Natural killer cell treated with Interleukin-12 subunit alpha and Interleukin-12 subunit beta and Interleukin-15 and Interleukin-18, amount 100 ng/mL, for 72 hours (primary cell): ENCODE measurements at regions not wholly inside any gene's neighbourhood (a gene's known extent, or its start where the extent isn't known, plus 50 kb on each side); places are given as distances from the start of the nearest gene placed in this dataset.
"Not testable (repeated sequence)": the region's sequence is repeated elsewhere in the genome, so short reads cannot be mapped to it uniquely, and the experiment has no call there.

ENCODE experiments used
- ATAC-seq, 2 donors: fragments of 150-1000 bp; cut with Tn5 transposase in 1 of 2; sonication (Bioruptor Pico), chemical (Tn5 transposase) in 1 of 2; 2 replicates each; pipeline ENCODE4 v1.10.0; 2021
- DNase-seq: peaks from one replicate; pipeline ENCODE4 v3.0.0; 2022; ENCODE audit warnings: low spot score
- H3K27ac Mint-ChIP-seq, 2 donors: 1 replicate in 1 of 2; 2 replicates in 1 of 2; pipeline ENCODE4 v1.8.0; 2022; ENCODE audit warnings: mixed read lengths in 2 of 2, mild to moderate bottlenecking in 1 of 2, moderate library complexity in 1 of 2
- H3K27me3 Mint-ChIP-seq, 2 donors: 1 replicate in 1 of 2; 2 replicates in 1 of 2; pipeline ENCODE4 v1.8.0; 2022; ENCODE audit warnings: mixed read lengths in 2 of 2
- H3K36me3 Mint-ChIP-seq: one replicate; pipeline ENCODE4 v1.8.0; 2022; ENCODE audit warnings: mixed read lengths
- H3K4me1 Mint-ChIP-seq, 2 donors: 1 replicate in 1 of 2; 2 replicates in 1 of 2; pipeline ENCODE4 v1.8.0; 2022; ENCODE audit warnings: low read depth in 2 of 2, mixed read lengths in 2 of 2, mild to moderate bottlenecking in 1 of 2
- H3K4me3 Mint-ChIP-seq: one replicate; pipeline ENCODE4 v1.8.0; 2022; ENCODE audit warnings: mixed read lengths
- H3K9me3 Mint-ChIP-seq: 2 replicates; pipeline ENCODE4 v1.8.0; 2022; ENCODE audit warnings: mixed read lengths

DNA sequence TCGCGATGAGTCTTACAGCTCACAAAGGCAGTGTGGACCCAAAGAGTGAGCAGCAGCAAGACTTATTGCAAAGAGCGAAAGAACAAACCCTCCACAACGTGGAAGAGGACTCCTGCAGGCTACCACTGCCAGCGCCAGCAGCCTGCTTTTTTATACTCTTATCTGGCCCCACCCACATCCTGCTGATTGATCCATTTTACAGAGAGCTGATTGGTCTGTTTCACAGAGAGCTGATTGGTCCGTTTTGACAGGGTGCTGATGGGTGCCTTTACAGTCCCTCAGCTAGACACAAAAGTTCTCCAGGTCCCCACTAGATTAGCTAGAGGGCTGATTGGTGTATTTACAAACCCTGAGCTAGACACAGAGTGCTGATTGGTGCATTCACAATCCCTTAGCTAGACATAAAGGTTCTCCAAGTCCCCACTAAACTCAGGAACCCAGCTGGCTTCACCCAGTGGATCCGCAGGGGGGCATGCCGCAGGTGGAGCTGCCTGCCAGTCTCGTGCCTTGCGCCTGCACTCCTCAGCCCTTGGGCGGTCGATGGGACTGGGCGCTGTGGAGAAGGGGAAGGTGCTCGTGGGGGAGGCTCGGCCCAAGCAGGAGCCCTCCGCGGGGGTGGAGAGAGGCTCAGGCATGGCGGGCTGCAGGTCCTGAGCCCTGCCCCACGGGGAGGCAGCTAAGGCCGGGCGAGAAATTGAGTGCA, 75.7 kb downstream of the QDPR start:
- not testable (repeated sequence) for DNase-seq, H3K27me3 Mint-ChIP-seq, H3K9me3 Mint-ChIP-seq, H3K27ac Mint-ChIP-seq, H3K36me3 Mint-ChIP-seq, H3K4me1 Mint-ChIP-seq, ATAC-seq, H3K4me3 Mint-ChIP-seq

DNA sequence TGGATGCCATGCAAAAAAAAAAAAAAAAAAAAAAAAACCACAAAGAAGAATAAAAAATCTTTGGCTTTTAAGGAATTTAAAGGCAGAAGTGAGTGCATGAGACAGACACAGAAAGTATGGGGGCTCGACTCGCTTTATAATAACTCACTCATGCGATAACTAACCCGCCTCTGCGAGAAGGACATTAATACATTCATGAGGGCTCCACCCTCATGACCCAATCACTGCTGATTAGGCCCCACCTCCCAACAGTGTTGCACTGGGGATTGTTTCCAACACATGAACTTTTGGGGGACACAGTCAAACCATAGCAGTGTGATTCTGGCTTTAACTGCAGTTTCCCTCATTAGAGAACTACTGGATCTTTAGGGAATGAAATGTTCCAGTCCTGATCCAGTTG, 78.1 kb downstream of the QDPR start:
- no peak for DNase-seq
- no peak for ATAC-seq
- Mint-ChIP-seq H3K27me3 (peaks cover 3 to 7% of the 10 kb centered on the region in 2 donors), H3K36me3 (no peaks in the 10 kb centered on the region), H3K4me3 (no peak overlapping the region), H3K27ac (no peak overlapping the region), H3K9me3 (no peaks in the 10 kb centered on the region), H3K4me1 (no peaks in the 10 kb centered on the region)

DNA sequence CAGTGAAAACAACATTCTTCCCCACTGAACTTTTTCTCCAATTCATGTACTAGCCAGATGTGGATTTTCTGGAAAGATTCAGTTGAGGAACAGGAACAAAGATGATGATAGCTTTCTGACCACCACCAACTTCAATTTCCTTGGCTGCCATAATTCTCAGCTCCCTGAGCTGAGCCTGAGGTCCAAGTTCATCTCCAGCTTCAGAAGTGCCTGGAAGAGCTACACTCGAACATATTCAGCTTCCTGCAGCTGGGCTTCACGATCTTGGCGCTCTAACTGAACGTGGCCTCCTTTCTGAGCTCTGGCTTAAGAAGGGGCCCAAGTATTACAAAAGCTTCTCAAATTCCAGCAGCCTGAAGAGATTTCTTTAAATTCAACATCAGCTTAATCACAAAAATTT, 83.9 kb downstream of the QDPR start:
- no peak for ATAC-seq
- Mint-ChIP-seq H3K27me3 (peaks cover 2 to 7% of the 10 kb centered on the region in 2 donors), H3K27ac (no peak overlapping the region), H3K4me3 (no peak overlapping the region), H3K9me3 (no peaks in the 10 kb centered on the region), H3K36me3 (no peaks in the 10 kb centered on the region), H3K4me1 (no peaks in the 10 kb centered on the region)
- DNase-seq = no peak

GRCh38 chr4:17426222-17426621, 85.7 kb downstream of the QDPR start:
- no peaks in the 10 kb centered on the region for H3K4me1 Mint-ChIP-seq
- H3K9me3 Mint-ChIP-seq = no peaks in the 10 kb centered on the region
- DNase-seq (no peak), ATAC-seq (no peak)
- H3K4me3 Mint-ChIP-seq = no peak overlapping the region
- peaks cover 4 to 5% of the 10 kb centered on the region in 2 donors for H3K27me3 Mint-ChIP-seq
- H3K36me3 Mint-ChIP-seq = no peaks in the 10 kb centered on the region
- H3K27ac Mint-ChIP-seq = no peak overlapping the region

DNA sequence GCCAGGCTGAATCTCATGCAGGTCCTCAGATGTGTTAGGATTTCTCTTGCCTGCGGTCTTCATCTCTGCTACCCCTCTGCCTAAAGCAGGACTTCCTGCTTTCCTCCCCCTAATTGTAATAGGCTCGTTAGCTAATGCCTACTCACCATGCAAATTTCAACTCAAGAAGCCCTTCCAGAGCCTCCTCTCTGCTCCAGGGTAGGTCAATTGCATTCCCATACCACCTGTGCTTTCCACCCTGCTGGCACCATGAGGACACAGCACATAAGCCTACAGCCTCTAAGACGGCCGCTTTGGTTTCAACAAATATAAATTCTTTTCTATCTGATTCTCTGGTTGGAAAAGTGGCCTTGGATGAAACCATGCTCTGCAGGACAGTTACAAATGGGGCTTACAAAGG, 93.9 kb downstream of the QDPR start:
- ATAC-seq = no peak
- Mint-ChIP-seq H3K4me1 (no peaks in the 10 kb centered on the region), H3K9me3 (no peaks in the 10 kb centered on the region), H3K27ac (no peak overlapping the region), H3K36me3 (no peaks in the 10 kb centered on the region), H3K4me3 (no peak overlapping the region), H3K27me3 (peaks cover 7 to 17% of the 10 kb centered on the region in 2 donors)
- DNase-seq = no peak

- no peak for DNase-seq
- H3K36me3 Mint-ChIP-seq = no peaks in the 10 kb centered on the region
- peaks cover 2% of the 10 kb centered on the region for H3K9me3 Mint-ChIP-seq
- ATAC-seq = peak in 1 of 2 donors; percentile 36
- H3K4me1 Mint-ChIP-seq = no peaks in the 10 kb centered on the region
- peaks cover 12 to 17% of the 10 kb centered on the region in 2 donors for H3K27me3 Mint-ChIP-seq
- H3K4me3 Mint-ChIP-seq = no peak overlapping the region
- H3K27ac Mint-ChIP-seq = no peak overlapping the region
These were observed 97.5 kb downstream of the QDPR start for GRCh38 chr4:17414392-17414791.

GRCh38 chr4:17400686-17401085, 111.2 kb downstream of the QDPR start:
- ATAC-seq (no peak), DNase-seq (no peak)
- Mint-ChIP-seq H3K9me3 (no peaks in the 10 kb centered on the region), H3K36me3 (no peaks in the 10 kb centered on the region), H3K27ac (no peak overlapping the region), H3K4me1 (no peaks in the 10 kb centered on the region), H3K4me3 (no peak overlapping the region), H3K27me3 (peaks cover 14 to 25% of the 10 kb centered on the region in 2 donors)

GRCh38 chr4:17398805-17399204, 113.1 kb downstream of the QDPR start:
- no peaks in the 10 kb centered on the region for H3K9me3 Mint-ChIP-seq
- H3K4me3 Mint-ChIP-seq = no peak overlapping the region
- ATAC-seq = no peak
- no peaks in the 10 kb centered on the region for H3K4me1 Mint-ChIP-seq
- no peak overlapping the region for H3K27ac Mint-ChIP-seq
- DNase-seq = no peak
- H3K27me3 Mint-ChIP-seq = peaks cover 8 to 14% of the 10 kb centered on the region in 2 donors
- H3K36me3 Mint-ChIP-seq = no peaks in the 10 kb centered on the region

DNA sequence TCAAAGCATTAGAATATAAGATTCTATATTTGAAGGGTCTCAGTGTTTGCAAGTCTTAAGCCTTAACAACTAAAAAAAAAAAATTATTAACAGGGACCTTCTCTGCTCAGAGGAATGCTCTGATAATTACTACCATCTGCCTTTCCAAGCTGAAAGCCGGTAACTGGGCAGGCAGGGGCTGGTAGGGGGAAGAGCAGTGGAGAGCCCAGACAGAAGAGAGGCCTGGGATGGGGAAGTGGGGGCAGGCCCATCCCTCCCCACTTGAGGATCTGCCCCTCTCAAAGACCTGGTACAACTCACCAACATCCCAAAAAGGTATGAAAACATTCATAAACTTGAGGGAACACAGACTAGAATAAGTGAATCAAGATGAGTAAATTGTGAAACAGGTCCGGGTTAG, 113.9 kb downstream of the QDPR start:
- no peak overlapping the region for H3K27ac Mint-ChIP-seq
- no peak for DNase-seq
- H3K27me3 Mint-ChIP-seq = peaks cover 8 to 13% of the 10 kb centered on the region in 2 donors
- no peaks in the 10 kb centered on the region for H3K4me1 Mint-ChIP-seq
- no peaks in the 10 kb centered on the region for H3K9me3 Mint-ChIP-seq
- no peak overlapping the region for H3K4me3 Mint-ChIP-seq
- H3K36me3 Mint-ChIP-seq = no peaks in the 10 kb centered on the region
- ATAC-seq = no peak

DNA sequence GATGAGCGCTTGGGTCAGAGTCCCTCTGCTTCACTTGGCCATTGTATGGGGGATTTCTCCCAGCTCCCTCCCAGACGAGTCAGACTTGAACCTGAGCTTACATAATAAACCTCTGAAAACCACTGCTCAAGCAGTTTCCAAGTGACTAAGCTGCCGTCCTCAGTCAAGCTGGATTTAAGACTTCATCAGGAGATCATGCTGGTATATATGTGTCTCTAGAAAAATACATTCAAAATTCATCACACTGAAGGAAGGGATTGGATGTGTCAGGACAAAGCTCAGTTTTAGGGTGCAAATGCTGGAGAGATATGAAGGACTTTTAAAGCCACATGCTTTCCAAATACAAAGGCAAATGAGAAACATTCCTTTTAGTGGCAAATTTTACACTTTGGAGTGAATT, 114.3 kb downstream of the QDPR start:
- Mint-ChIP-seq H3K27ac (no peak overlapping the region), H3K9me3 (no peaks in the 10 kb centered on the region), H3K36me3 (no peaks in the 10 kb centered on the region), H3K4me3 (no peak overlapping the region), H3K4me1 (no peaks in the 10 kb centered on the region), H3K27me3 (peaks cover 8 to 15% of the 10 kb centered on the region in 2 donors)
- DNase-seq = no peak
- ATAC-seq = no peak

- Mint-ChIP-seq H3K4me1 (peaks cover 10 to 12% of the 10 kb centered on the region in 2 donors), H3K27ac (peak overlapping the region; percentile 10 to 61), H3K27me3 (no peaks in the 10 kb centered on the region), H3K9me3 (no peaks in the 10 kb centered on the region), H3K36me3 (peaks cover 4% of the 10 kb centered on the region), H3K4me3 (peak overlapping the region; percentile 49)
- DNase-seq (peak; percentile 73), ATAC-seq (peak; percentile 72 to 83)
These were observed 126.5 kb downstream of the QDPR start for GRCh38 chr4:17385403-17385802.

DNA sequence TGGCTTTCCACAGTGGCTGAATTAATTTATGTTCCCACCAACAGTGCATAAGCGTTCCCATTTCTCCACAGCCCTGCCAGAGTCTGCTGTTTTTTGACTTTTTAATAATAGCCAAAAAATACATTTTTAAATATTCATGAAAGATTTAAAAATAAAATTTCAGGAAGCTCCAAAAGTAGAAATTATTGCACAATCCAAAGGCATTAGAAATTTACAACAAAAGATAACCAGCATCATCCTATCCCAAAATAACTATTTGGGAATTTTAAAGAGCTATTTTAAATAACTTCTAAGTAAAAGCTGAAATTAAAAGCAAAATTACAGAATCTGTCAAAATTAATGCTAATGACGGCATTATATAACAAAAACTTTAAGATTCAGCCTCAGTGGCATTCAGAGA, 131.5 kb downstream of the QDPR start:
- H3K9me3 Mint-ChIP-seq = no peaks in the 10 kb centered on the region
- ATAC-seq (no peak), DNase-seq (no peak)
- no peak overlapping the region for H3K27ac Mint-ChIP-seq
- peaks cover 11 to 32% of the 10 kb centered on the region in 2 donors for H3K27me3 Mint-ChIP-seq
- H3K4me1 Mint-ChIP-seq = peaks cover 3 to 4% of the 10 kb centered on the region in 2 donors
- H3K36me3 Mint-ChIP-seq = no peaks in the 10 kb centered on the region
- H3K4me3 Mint-ChIP-seq = no peak overlapping the region

DNA sequence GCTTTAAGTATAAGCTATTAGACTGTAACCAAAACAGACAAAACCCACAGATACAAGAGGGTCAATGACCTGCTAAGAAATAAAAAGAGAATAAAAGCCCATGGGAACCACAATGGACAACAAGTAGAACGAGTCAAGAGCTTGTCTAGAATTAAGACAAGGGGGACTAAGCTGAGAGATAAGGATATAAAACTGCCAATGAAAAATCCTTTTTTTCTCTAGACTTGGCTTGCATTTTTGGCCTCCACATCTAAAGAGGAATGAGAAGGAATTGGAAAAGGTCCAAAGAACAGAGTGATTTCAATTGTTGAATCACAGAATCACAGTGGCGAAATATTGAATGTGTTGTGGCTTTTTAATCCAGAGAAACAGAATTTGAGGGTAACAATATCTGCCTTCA, 135.7 kb downstream of the QDPR start:
- Mint-ChIP-seq H3K4me1 (no peaks in the 10 kb centered on the region), H3K36me3 (no peaks in the 10 kb centered on the region), H3K27ac (no peak overlapping the region), H3K27me3 (peaks cover 21 to 53% of the 10 kb centered on the region in 2 donors), H3K4me3 (no peak overlapping the region), H3K9me3 (no peaks in the 10 kb centered on the region)
- no peak for ATAC-seq
- no peak for DNase-seq

DNA sequence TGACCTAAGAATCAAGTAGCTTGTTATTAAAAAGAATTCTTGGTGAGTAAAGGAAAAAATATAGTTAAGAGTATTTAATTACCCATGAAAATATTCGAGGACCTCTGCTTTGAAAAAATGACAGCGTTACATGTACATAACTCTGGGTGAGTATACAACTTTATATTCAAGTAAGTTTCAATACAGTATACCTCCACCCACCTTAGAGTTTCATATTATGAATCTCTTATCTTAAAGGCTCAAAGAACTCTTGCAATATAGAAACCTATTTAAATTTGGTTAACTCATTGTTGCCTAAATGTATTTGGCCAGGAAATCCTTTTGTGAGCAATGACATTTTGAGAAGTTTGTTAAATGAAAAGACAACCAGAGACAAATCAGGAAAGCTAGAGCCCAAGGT, 138.2 kb downstream of the QDPR start:
- no peaks in the 10 kb centered on the region for H3K36me3 Mint-ChIP-seq
- no peaks in the 10 kb centered on the region for H3K9me3 Mint-ChIP-seq
- no peak overlapping the region for H3K4me3 Mint-ChIP-seq
- ATAC-seq = no peak
- H3K4me1 Mint-ChIP-seq = no peaks in the 10 kb centered on the region
- H3K27me3 Mint-ChIP-seq = peaks cover 21 to 49% of the 10 kb centered on the region in 2 donors
- no peak for DNase-seq
- H3K27ac Mint-ChIP-seq = no peak overlapping the region

DNA sequence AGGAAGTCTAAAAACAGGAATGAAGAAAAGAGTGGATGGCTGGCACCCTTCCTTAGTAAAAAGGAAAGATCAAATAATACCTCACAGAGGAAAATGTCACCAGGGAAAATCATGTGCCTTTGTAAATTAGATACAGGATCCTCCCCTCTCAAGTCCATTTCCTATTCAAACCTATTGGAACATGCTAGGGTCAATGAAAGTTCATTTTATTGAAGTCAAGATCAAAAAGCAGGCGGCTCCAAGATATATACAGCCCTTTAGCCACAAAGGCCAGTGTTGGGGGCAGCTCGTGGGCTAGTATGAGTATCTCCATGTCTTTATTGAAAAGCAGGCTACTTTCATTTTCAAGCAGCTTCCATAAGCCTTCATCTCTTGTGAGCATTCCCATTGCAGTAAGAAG, 141.1 kb downstream of the QDPR start:
- no peaks in the 10 kb centered on the region for H3K36me3 Mint-ChIP-seq
- H3K9me3 Mint-ChIP-seq = no peaks in the 10 kb centered on the region
- no peak for ATAC-seq

More for the DNA sequence above, 141.1 kb downstream of the QDPR start:
- peaks cover 10 to 21% of the 10 kb centered on the region in 2 donors for H3K27me3 Mint-ChIP-seq
- no peak overlapping the region for H3K27ac Mint-ChIP-seq
- H3K4me3 Mint-ChIP-seq = no peak overlapping the region
- H3K4me1 Mint-ChIP-seq = no peaks in the 10 kb centered on the region
- no peak for DNase-seq
